Stomach (tissue), 8 donors: ENCODE measurements at regions not wholly inside any gene's neighbourhood (a gene's known extent, or its start where the extent isn't known, plus 50 kb on each side); places are given as distances from the start of the nearest gene placed in this dataset.

Experiments
- DNase-seq, 2 donors: peaks; one replicate each; pipeline versions ENCODE4 v3.0.0 to v3.0.0-alpha.2; 2013 to 2019
- H3K27ac ChIP-seq, 5 donors: fragments of 200-600 bp in 4 of 5; sonication (generic) in 4 of 5; one replicate each; pipeline ENCODE4 v1.5.1; 2013 to 2019; ENCODE audit warnings: mild to moderate bottlenecking in 1 of 5, moderate library complexity in 1 of 5
- H3K27me3 ChIP-seq, 3 donors: fragments of 200-600 bp; sonication (generic); one replicate each; pipeline ENCODE4 v1.5.1; 2017 to 2019; ENCODE audit warnings: mixed run types in 1 of 3
- H3K36me3 ChIP-seq, 4 donors: fragments of 200-600 bp; sonication (generic); 1 replicate in 3 of 4; 2 replicates in 1 of 4; pipeline ENCODE4 v1.5.1; 2016 to 2019
- H3K4me1 ChIP-seq, 4 donors: fragments of 200-600 bp; sonication (generic); one replicate each; pipeline ENCODE4 v1.5.1; 2016 to 2019
- H3K4me3 ChIP-seq, 4 donors: fragments of 200-600 bp; sonication (generic) in 3 of 4; one replicate each; pipeline ENCODE4 v1.5.1; 2016 to 2019; ENCODE audit warnings: mild to moderate bottlenecking in 1 of 4
- H3K9me3 ChIP-seq, 4 donors: fragments of 200-600 bp; sonication (generic); one replicate each; pipeline ENCODE4 v1.5.1; 2016 to 2019
- CTCF ChIP-seq, 7 experiments: fragments of 450-650 bp in 4 of 7; fragments of 200-600 bp in 3 of 7; sonication (generic) in 3 of 7; IDR thresholded peaks; one replicate each; pipeline ENCODE4 v1.5.1; 2016 to 2019; ENCODE audit warnings: antibody characterized with exemption in 7 of 7, control low read depth in 2 of 7, mild to moderate bottlenecking in 1 of 7
- EP300 ChIP-seq: sonication (generic); formaldehyde crosslinking; IDR thresholded peaks from one replicate; pipeline ENCODE4 v1.6.1; 2017; ENCODE audit warnings: antibody characterized with exemption
- POLR2A ChIP-seq, 4 donors: fragments of 450-650 bp; IDR thresholded peaks; one replicate each; pipeline ENCODE4 v1.6.1; 2016; ENCODE audit warnings: antibody characterized with exemption in 4 of 4, control low read depth in 2 of 4, mild to moderate bottlenecking in 1 of 4, moderate library complexity in 1 of 4
- POLR2AphosphoS5 ChIP-seq, 3 donors: sonication (generic); formaldehyde crosslinking; IDR thresholded peaks; one replicate each; pipeline ENCODE4 v1.6.1; 2016; ENCODE audit warnings: antibody characterized with exemption in 3 of 3
- WGBS, 5 donors: extraction: QIAGEN DNeasy Blood & Tissue Kit in 3 of 5; methylation state at CpG; one replicate each; pipeline versions ENCODE4 v1.1.5 to v1.1.7; 2013 to 2018; 5-methylcytosine and 5-hydroxymethylcytosine counted together
- intact Hi-C: fragments of 100-400 bp; cut with DNase I; formaldehyde crosslinking; loops from one replicate; pipeline ENCODE4 v1.15.1; 2023; ENCODE audit warnings: low total_unique reads
- donor health status: healthy with polysubstance abuse.
- donor health status: Bipolar disorder and iron deficiency.
- donor health status: healthy.

GRCh38 chr5:74429495-74429894 is 211.0 kb downstream of the ENC1 start:
- TF ChIP-seq CTCF (IDR thresholded peaks at IDR 0.05) = no peak
- Histone ChIP-seq H3K4me1 (peaks cover 0 to 24% (median 8%) of the 10 kb centered on the region in 4 donors), H3K9me3 (no peaks in the 10 kb centered on the region), H3K4me3 (no peak overlapping the region), H3K27ac (no peak overlapping the region), H3K27me3 (no peaks in the 10 kb centered on the region), H3K36me3 (no peaks in the 10 kb centered on the region)
- intact Hi-C loops = no loop called here
- DNase-seq = no peak
- 85 to 96% (median 94%) methylated on average over 4 of the region's 4 CpGs for WGBS, 5 donors

GRCh38 chr5:74428876-74429275 is 211.7 kb downstream of the ENC1 start:
- Histone ChIP-seq H3K9me3 (no peaks in the 10 kb centered on the region), H3K27ac (no peak overlapping the region), H3K4me1 (peaks cover 0 to 18% (median 8%) of the 10 kb centered on the region in 4 donors), H3K27me3 (no peaks in the 10 kb centered on the region), H3K4me3 (no peak overlapping the region), H3K36me3 (no peaks in the 10 kb centered on the region)
- TF ChIP-seq POLR2AphosphoS5 (IDR thresholded peaks at IDR 0.05) (no peak), CTCF (IDR thresholded peaks at IDR 0.05) (no peak), EP300 (no peak), POLR2A (IDR thresholded peaks at IDR 0.05) (no peak)
- no peak for DNase-seq
- WGBS, 5 donors = 51 to 77% (median 71%) methylated on average over 2 of the region's 2 CpGs
- intact Hi-C loops = no loop called here

- Histone ChIP-seq H3K9me3 (no peaks in the 10 kb centered on the region), H3K27me3 (no peaks in the 10 kb centered on the region), H3K4me3 (no peak overlapping the region), H3K36me3 (no peaks in the 10 kb centered on the region), H3K27ac (no peak overlapping the region), H3K4me1 (peaks cover 0 to 12% (median 5%) of the 10 kb centered on the region in 4 donors)
- intact Hi-C loops = no loop called here
- TF ChIP-seq POLR2AphosphoS5 (IDR thresholded peaks at IDR 0.05) (no peak), EP300 (no peak), POLR2A (IDR thresholded peaks at IDR 0.05) (no peak), CTCF (IDR thresholded peaks at IDR 0.05) (no peak)
- WGBS, 5 donors = 95 to 98% (median 96%) methylated on average over 2 of the region's 2 CpGs
- DNase-seq = no peak
These were observed 212.3 kb downstream of the ENC1 start for GRCh38 chr5:74428275-74428674.

GRCh38 chr5:74426506-74426905 is 214.0 kb downstream of the ENC1 start:
- no peak for DNase-seq
- no peak overlapping the region for H3K4me3 ChIP-seq
- 22 to 81% (median 70%) methylated on average over 1 of the region's 1 CpG for WGBS, 5 donors
- H3K36me3 ChIP-seq = no peaks in the 10 kb centered on the region
- TF ChIP-seq EP300 (no peak), CTCF (IDR thresholded peaks at IDR 0.05) (no peak), POLR2AphosphoS5 (IDR thresholded peaks at IDR 0.05) (no peak), POLR2A (IDR thresholded peaks at IDR 0.05) (no peak)
- H3K9me3 ChIP-seq = no peaks in the 10 kb centered on the region
- H3K27ac ChIP-seq = no peak overlapping the region
- peaks cover 0 to 3% (median 0%) of the 10 kb centered on the region in 4 donors for H3K4me1 ChIP-seq
- intact Hi-C loops = no loop called here
- no peaks in the 10 kb centered on the region for H3K27me3 ChIP-seq
